22Rv1 (cell line): ENCODE measurements at regions not wholly inside any gene's neighbourhood (a gene's known extent, or its start where the extent isn't known, plus 50 kb on each side); places are given as distances from the start of the nearest gene placed in this dataset.

ENCODE experiments used
- H3K27ac ChIP-seq: fragments of 450-650 bp; 2 replicates; pipeline ENCODE4 v1.5.1; 2017
- CTCF ChIP-seq: fragments of 450-650 bp; IDR thresholded peaks from 2 replicates; pipeline ENCODE4 v1.5.1; 2017; ENCODE audit warnings: mild to moderate bottlenecking
- ZFX ChIP-seq: fragments of 450-650 bp; IDR thresholded peaks from 2 replicates; pipeline ENCODE4 v1.6.1; 2017; ENCODE audit warnings: antibody characterized with exemption, borderline replicate concordance

- no peak overlapping the region for H3K27ac ChIP-seq
- TF ChIP-seq ZFX (no peak), CTCF (no peak)
Measured at GRCh38 chr2:210818473-210818872, 262.1 kb downstream of the CPS1 start.

- no peak for TF ChIP-seq CTCF
- TF ChIP-seq ZFX, result no peak
- no peak overlapping the region for H3K27ac ChIP-seq
Measured at GRCh38 chr2:210833403-210833802, 277.0 kb downstream of the CPS1 start.

GRCh38 chr2:210839034-210839433 is 282.6 kb downstream of the CPS1 start:
- TF ChIP-seq CTCF (no peak), ZFX (no peak)

GRCh38 chr2:210839450-210839849 is 283.1 kb downstream of the CPS1 start:
- no peak for TF ChIP-seq ZFX
- H3K27ac ChIP-seq, result no peak overlapping the region

More at GRCh38 chr2:210839034-210839433, 282.6 kb downstream of the CPS1 start:
- no peak overlapping the region for H3K27ac ChIP-seq

GRCh38 chr2:210842896-210843295 is 286.5 kb downstream of the CPS1 start:
- TF ChIP-seq ZFX (no peak), CTCF (no peak)
- H3K27ac ChIP-seq, result no peak overlapping the region

- TF ChIP-seq CTCF, result no peak
- H3K27ac ChIP-seq, result no peak overlapping the region
Measured at GRCh38 chr2:210844016-210844415, 287.6 kb downstream of the CPS1 start.

- no peak for TF ChIP-seq ZFX
- no peak for TF ChIP-seq CTCF
- H3K27ac ChIP-seq, result no peak overlapping the region
Measured at GRCh38 chr2:210859314-210859713, 302.9 kb downstream of the CPS1 start.

GRCh38 chr2:210860276-210860675 is 303.9 kb downstream of the CPS1 start:
- TF ChIP-seq CTCF, result no peak
- no peak for TF ChIP-seq ZFX
- no peak overlapping the region for H3K27ac ChIP-seq
